Esophagus muscularis mucosa (tissue), 4 donors: ENCODE measurements at regions not wholly inside any gene's neighbourhood (a gene's known extent, or its start where the extent isn't known, plus 50 kb on each side); places are given as distances from the start of the nearest gene placed in this dataset.

ENCODE experiments used
- DNase-seq: peaks from one replicate; pipeline ENCODE4 v3.0.0-alpha.2; 2017; ENCODE audit errors: extremely low spot score
- H3K27ac ChIP-seq, 4 donors: fragments of 200-600 bp; sonication (generic); replicated peaks in 1 of 4; 1 replicate in 3 of 4; 2 replicates in 1 of 4; pipeline ENCODE4 v1.5.1; 2016 to 2019; ENCODE audit warnings: mild to moderate bottlenecking in 1 of 4
- H3K27me3 ChIP-seq, 4 donors: fragments of 200-600 bp; sonication (generic); one replicate each; pipeline versions ENCODE4 v1.5.1 to v1.6.0; 2016 to 2019
- H3K36me3 ChIP-seq, 4 donors: fragments of 200-600 bp; sonication (generic); one replicate each; pipeline ENCODE4 v1.5.1; 2016 to 2019
- H3K4me1 ChIP-seq, 4 donors: fragments of 200-600 bp; sonication (generic); one replicate each; pipeline ENCODE4 v1.5.1; 2016 to 2019
- H3K4me3 ChIP-seq, 4 donors: fragments of 200-600 bp; sonication (generic); 1 replicate in 2 of 4; 2 replicates in 2 of 4; pipeline ENCODE4 v1.5.1; 2016 to 2019; ENCODE audit warnings: mild to moderate bottlenecking in 4 of 4, moderate library complexity in 1 of 4
- H3K9me3 ChIP-seq, 4 donors: fragments of 200-600 bp; sonication (generic); 1 replicate in 3 of 4; 2 replicates in 1 of 4; pipeline ENCODE4 v1.5.1; 2016 to 2019
- EP300 ChIP-seq: sonication (generic); formaldehyde crosslinking; IDR thresholded peaks from one replicate; pipeline ENCODE4 v1.6.1; 2017; ENCODE audit warnings: antibody characterized with exemption
- POLR2A ChIP-seq: fragments of 450-650 bp; IDR thresholded peaks from one replicate; pipeline ENCODE4 v1.6.1; 2017; ENCODE audit warnings: antibody characterized with exemption, moderate library complexity, mild to moderate bottlenecking, low read depth
- POLR2AphosphoS5 ChIP-seq, 2 donors: sonication (generic); formaldehyde crosslinking; IDR thresholded peaks; one replicate each; pipeline ENCODE4 v1.6.1; 2017; ENCODE audit warnings: antibody characterized with exemption in 2 of 2
- WGBS: methylation state at CpG from one replicate; pipeline ENCODE4 v1.1.5; 2018; 5-methylcytosine and 5-hydroxymethylcytosine counted together
- intact Hi-C: fragments of 100-400 bp; cut with DNase I; formaldehyde crosslinking; loops from one replicate; pipeline ENCODE4 v1.15.1; 2023
- TF ChIP-seq, protein P1 (sequence below), 3 experiments: fragments of 200-600 bp in 2 of 3; fragments of 450-650 bp in 1 of 3; sonication (generic) in 2 of 3; IDR thresholded peaks; one replicate each; pipeline ENCODE4 v1.5.1; 2017 to 2019; ENCODE audit warnings: antibody characterized with exemption in 3 of 3, mild to moderate bottlenecking in 2 of 3, moderate library complexity in 1 of 3

GRCh38 chr18:28350821-28351220 is 173.9 kb upstream of the CDH2 start:
- 78% methylated on average over 7 of the region's 7 CpGs for WGBS
- intact Hi-C loops, result no loop called here

DNA sequence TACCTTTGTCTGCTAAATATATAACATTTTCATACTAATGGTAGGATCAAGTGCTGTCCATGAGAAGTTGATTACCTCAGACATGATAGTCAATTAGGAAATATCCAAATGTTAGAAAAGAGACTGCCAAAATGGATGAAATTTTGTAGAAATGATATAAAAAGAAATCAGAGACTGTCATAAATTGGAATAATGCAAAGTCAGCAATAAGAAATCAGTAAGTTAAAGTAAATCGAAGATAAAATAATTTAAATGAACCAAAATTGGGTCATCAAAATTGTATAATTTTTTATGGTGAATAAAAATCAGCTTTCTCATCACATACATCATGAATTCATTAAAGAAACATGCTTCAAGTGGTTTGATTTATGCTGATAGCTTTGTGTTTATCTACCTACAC is 165.3 kb upstream of the CDH2 start:
- no peak for DNase-seq
- Histone ChIP-seq H3K9me3 (no peaks in the 10 kb centered on the region), H3K4me1 (no peaks in the 10 kb centered on the region), H3K4me3 (no peak overlapping the region), H3K36me3 (no peaks in the 10 kb centered on the region), H3K27ac (no peak overlapping the region), H3K27me3 (no peaks in the 10 kb centered on the region)
- TF ChIP-seq, protein P1, sequence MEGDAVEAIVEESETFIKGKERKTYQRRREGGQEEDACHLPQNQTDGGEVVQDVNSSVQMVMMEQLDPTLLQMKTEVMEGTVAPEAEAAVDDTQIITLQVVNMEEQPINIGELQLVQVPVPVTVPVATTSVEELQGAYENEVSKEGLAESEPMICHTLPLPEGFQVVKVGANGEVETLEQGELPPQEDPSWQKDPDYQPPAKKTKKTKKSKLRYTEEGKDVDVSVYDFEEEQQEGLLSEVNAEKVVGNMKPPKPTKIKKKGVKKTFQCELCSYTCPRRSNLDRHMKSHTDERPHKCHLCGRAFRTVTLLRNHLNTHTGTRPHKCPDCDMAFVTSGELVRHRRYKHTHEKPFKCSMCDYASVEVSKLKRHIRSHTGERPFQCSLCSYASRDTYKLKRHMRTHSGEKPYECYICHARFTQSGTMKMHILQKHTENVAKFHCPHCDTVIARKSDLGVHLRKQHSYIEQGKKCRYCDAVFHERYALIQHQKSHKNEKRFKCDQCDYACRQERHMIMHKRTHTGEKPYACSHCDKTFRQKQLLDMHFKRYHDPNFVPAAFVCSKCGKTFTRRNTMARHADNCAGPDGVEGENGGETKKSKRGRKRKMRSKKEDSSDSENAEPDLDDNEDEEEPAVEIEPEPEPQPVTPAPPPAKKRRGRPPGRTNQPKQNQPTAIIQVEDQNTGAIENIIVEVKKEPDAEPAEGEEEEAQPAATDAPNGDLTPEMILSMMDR (IDR thresholded peaks at IDR 0.05), result no peak
- TF ChIP-seq POLR2A, result no peak
- no peak for TF ChIP-seq POLR2AphosphoS5 (IDR thresholded peaks at IDR 0.05)
- TF ChIP-seq EP300, result no peak
- intact Hi-C loops, result no loop called here
- WGBS, result 78% methylated on average over 1 of the region's 1 CpG

More at GRCh38 chr18:28350821-28351220, 173.9 kb upstream of the CDH2 start:
- Histone ChIP-seq H3K4me1 (no peaks in the 10 kb centered on the region), H3K4me3 (no peak overlapping the region), H3K27me3 (no peaks in the 10 kb centered on the region), H3K36me3 (no peaks in the 10 kb centered on the region), H3K27ac (no peak overlapping the region), H3K9me3 (no peaks in the 10 kb centered on the region)
- no peak for TF ChIP-seq EP300
- no peak for TF ChIP-seq POLR2AphosphoS5 (IDR thresholded peaks at IDR 0.05)
- TF ChIP-seq, protein P1 (IDR thresholded peaks at IDR 0.05), result no peak
- no peak for TF ChIP-seq POLR2A
- no peak for DNase-seq

DNA sequence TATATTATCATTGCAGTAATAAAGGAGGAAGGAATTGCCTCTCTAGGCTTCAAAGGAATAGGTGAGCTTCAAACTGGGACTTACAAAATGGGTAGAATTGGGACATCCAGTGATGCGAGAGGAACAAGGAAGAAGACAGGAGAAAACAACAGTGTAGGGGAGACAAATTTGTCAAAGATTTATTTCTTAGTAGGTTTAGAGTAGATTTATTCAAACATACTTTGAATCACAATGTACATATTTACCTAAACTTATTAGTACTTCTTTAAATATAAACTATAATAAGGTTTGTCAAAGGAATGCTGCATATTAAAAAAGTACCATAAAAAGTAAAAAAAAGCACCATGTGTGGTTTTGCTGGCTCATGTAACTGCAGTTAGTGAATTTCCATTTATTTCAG is 161.4 kb upstream of the CDH2 start:
- WGBS, result 94% methylated on average over 1 of the region's 1 CpG
- intact Hi-C loops, result no loop called here
- TF ChIP-seq EP300 (no peak), POLR2A (no peak)
- TF ChIP-seq, protein P1 (IDR thresholded peaks at IDR 0.05), result no peak

GRCh38 chr18:28334516-28334915 is 157.6 kb upstream of the CDH2 start:
- intact Hi-C loops, result no loop called here
- H3K27ac ChIP-seq, result no peak overlapping the region
- no peaks in the 10 kb centered on the region for H3K36me3 ChIP-seq
- no peak for TF ChIP-seq POLR2AphosphoS5 (IDR thresholded peaks at IDR 0.05)
- TF ChIP-seq POLR2A, result no peak
- TF ChIP-seq EP300, result no peak
- TF ChIP-seq, protein P1 (IDR thresholded peaks at IDR 0.05), result no peak
- no peak overlapping the region for H3K4me3 ChIP-seq
- no peaks in the 10 kb centered on the region for H3K27me3 ChIP-seq
- H3K9me3 ChIP-seq, result no peaks in the 10 kb centered on the region
- no peak for DNase-seq
- H3K4me1 ChIP-seq, result no peaks in the 10 kb centered on the region
- 85% methylated on average over 1 of the region's 1 CpG for WGBS

More for the DNA sequence above, 161.4 kb upstream of the CDH2 start:
- Histone ChIP-seq H3K27me3 (no peaks in the 10 kb centered on the region), H3K4me3 (no peak overlapping the region), H3K9me3 (no peaks in the 10 kb centered on the region), H3K36me3 (no peaks in the 10 kb centered on the region), H3K27ac (no peak overlapping the region), H3K4me1 (no peaks in the 10 kb centered on the region)
- DNase-seq, result no peak

- 76% methylated on average over 3 of the region's 3 CpGs for WGBS
- TF ChIP-seq, protein P1 (IDR thresholded peaks at IDR 0.05), result no peak
- TF ChIP-seq POLR2A (no peak), POLR2AphosphoS5 (IDR thresholded peaks at IDR 0.05) (no peak), EP300 (no peak)
- H3K4me1 ChIP-seq, result no peaks in the 10 kb centered on the region
- intact Hi-C loops, result no loop called here
- H3K9me3 ChIP-seq, result no peaks in the 10 kb centered on the region
- H3K36me3 ChIP-seq, result no peaks in the 10 kb centered on the region
- H3K4me3 ChIP-seq, result no peak overlapping the region
- DNase-seq, result no peak
- H3K27me3 ChIP-seq, result no peaks in the 10 kb centered on the region
- H3K27ac ChIP-seq, result no peak overlapping the region
These were observed 155.1 kb upstream of the CDH2 start for GRCh38 chr18:28332071-28332470.
